ENCODE measurements at regions not wholly inside any gene's neighbourhood (a gene's known extent, or its start where the extent isn't known, plus 50 kb on each side); places are given as distances from the start of the nearest gene placed in this dataset.

DNA sequence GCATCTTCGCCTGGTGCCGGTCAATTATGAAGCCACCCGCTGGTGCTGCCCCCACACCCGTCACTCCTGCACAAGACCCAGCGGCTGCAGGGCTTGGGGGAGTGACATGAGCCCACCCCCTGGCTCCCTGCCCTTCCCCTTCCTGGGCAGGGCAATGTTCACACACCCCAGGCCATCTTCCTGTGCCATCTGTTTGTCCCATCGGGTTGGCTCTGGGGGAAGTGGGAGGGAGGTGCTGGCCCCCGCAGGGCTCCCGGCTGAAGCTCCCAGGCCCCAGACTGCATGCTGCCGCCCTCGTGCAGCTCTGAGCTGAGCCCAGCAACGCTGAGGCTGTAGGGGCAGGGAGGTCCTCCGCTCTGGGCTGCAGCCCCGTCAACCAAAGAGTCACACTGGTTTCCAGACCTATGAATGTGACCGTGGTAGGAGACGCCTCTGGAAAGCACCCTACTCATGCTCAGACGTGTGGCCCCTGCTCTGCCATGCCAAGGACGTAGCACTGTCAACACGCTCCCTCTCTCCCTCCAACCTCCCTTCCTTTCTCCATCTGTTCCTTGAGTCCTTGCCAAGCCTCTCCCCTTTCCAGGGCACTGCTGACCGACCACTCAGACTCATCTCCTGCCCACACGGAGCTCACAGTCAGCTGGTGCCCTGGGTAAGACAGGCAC lies 140.4 kb downstream of the ENGASE start:
- Histone ChIP-seq H3K27me3 (peaks cover 5 to 100% (median 77%) of the 10 kb centered on the region in 3 donors), H3K9me3 (no peaks in the 10 kb centered on the region), H3K27ac (no peak overlapping the region), H3K4me1 (peaks cover 0 to 5% (median 2%) of the 10 kb centered on the region in 4 donors), H3K4me3 (no peak overlapping the region), H3K36me3 (no peaks in the 10 kb centered on the region)
- WGBS, 5 donors, result 27 to 43% (median 37%) methylated on average over 20 of the region's 20 CpGs
- intact Hi-C loops (cut with DNase I; ENCODE audit: low total_unique reads), result no loop called here
- TF ChIP-seq CTCF (IDR thresholded peaks at IDR 0.05), result no peak
- no peak for TF ChIP-seq EP300 (IDR thresholded peaks at IDR 0.05)
- no peak for TF ChIP-seq POLR2A (IDR thresholded peaks at IDR 0.05)
- no peak for TF ChIP-seq POLR2AphosphoS5 (IDR thresholded peaks at IDR 0.05)
- DNase-seq, result no peak

DNA sequence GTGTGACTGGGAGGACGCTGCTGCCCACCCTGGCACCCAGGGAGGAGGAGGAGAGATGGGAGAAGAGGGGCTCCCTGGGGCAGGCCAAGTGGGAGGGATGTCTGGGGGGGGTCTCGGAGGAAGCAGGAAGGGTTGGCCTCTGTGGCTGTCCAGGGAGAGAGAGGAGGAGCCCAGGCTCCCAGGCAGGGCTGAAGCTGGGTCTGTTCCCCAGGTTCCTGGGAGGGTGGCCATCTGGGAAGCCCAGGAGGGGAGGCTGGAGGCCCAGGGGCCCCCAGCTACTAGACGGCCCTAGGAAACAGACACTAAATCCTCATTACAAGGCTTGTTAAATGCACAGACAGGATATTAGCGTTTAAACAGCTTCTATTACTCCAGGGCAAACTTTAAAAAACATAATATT lies 139.8 kb downstream of the ENGASE start:
- H3K4me3 ChIP-seq, result no peak overlapping the region
- H3K4me1 ChIP-seq, result no peaks in the 10 kb centered on the region
- TF ChIP-seq POLR2AphosphoS5 (IDR thresholded peaks at IDR 0.05), result no peak
- no peak for TF ChIP-seq POLR2A (IDR thresholded peaks at IDR 0.05)
- TF ChIP-seq EP300 (IDR thresholded peaks at IDR 0.05), result no peak
- no peak for TF ChIP-seq CTCF (IDR thresholded peaks at IDR 0.05)
- H3K36me3 ChIP-seq, result no peaks in the 10 kb centered on the region
- no peak overlapping the region for H3K27ac ChIP-seq
- no peak for DNase-seq
- 37 to 60% (median 46%) methylated on average over 4 of the region's 4 CpGs for WGBS, 5 donors
- peaks cover 5 to 98% (median 71%) of the 10 kb centered on the region in 3 donors for H3K27me3 ChIP-seq
- H3K9me3 ChIP-seq, result no peaks in the 10 kb centered on the region
- intact Hi-C loops (cut with DNase I; ENCODE audit: low total_unique reads), result no loop called here

DNA sequence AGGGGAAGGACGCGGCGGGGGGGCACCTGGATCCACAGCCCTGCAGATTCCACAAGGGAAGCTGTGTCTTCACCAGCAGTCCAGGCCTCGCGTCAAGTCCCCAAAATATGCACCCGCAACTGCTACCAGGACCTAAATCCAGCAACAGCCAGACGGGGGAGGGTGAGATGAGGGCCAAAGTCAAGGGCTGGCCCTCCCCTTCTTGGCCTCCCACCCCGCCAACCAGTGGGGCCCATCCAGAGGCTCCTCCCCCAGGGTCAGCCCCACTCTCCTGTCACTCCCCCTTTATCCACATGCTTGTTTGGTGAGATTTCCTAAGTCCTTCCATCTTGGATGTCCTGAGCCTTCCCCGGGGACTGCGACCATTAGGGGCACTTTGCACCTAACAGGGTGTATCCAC lies 138.7 kb downstream of the ENGASE start:
- Histone ChIP-seq H3K9me3 (no peaks in the 10 kb centered on the region), H3K27me3 (peaks cover 5 to 98% (median 62%) of the 10 kb centered on the region in 3 donors), H3K4me1 (no peaks in the 10 kb centered on the region), H3K36me3 (no peaks in the 10 kb centered on the region), H3K4me3 (no peak overlapping the region), H3K27ac (no peak overlapping the region)
- TF ChIP-seq CTCF (IDR thresholded peaks at IDR 0.05) (no peak), EP300 (IDR thresholded peaks at IDR 0.05) (no peak), POLR2A (IDR thresholded peaks at IDR 0.05) (no peak), POLR2AphosphoS5 (IDR thresholded peaks at IDR 0.05) (no peak)
- WGBS, 5 donors, result 72 to 81% (median 77%) methylated on average over 9 to 10 of the region's 10 CpGs
- intact Hi-C loops (cut with DNase I; ENCODE audit: low total_unique reads), result no loop called here
- DNase-seq, result no peak

GRCh38 chr17:79212149-79213087 lies 137.8 kb downstream of the ENGASE start:
- Histone ChIP-seq H3K9me3 (no peaks in the 10 kb centered on the region), H3K4me3 (no peak overlapping the region), H3K36me3 (no peaks in the 10 kb centered on the region), H3K27me3 (peaks cover 5 to 98% (median 57%) of the 10 kb centered on the region in 3 donors), H3K4me1 (no peaks in the 10 kb centered on the region), H3K27ac (no peak overlapping the region)
- WGBS, 5 donors, result 34 to 42% (median 38%) methylated on average over 13 to 15 of the region's 15 CpGs
- no peak for DNase-seq
- intact Hi-C loops (cut with DNase I; ENCODE audit: low total_unique reads), result no loop called here
- TF ChIP-seq EP300 (IDR thresholded peaks at IDR 0.05) (no peak), POLR2A (IDR thresholded peaks at IDR 0.05) (no peak), POLR2AphosphoS5 (IDR thresholded peaks at IDR 0.05) (no peak), CTCF (IDR thresholded peaks at IDR 0.05) (no peak)
